H1 (cell line): ENCODE measurements at regions not wholly inside any gene's neighbourhood (a gene's known extent, or its start where the extent isn't known, plus 50 kb on each side); places are given as distances from the start of the nearest gene placed in this dataset.

Experiments used
- ATF3 ChIP-seq: IDR thresholded peaks from 2 replicates; pipeline ENCODE4 v1.6.1; 2011; ENCODE audit warnings: low read depth, mild to moderate bottlenecking, low read length; ENCODE audit not compliant: insufficient read depth
- BRCA1 ChIP-seq: IDR thresholded peaks from 2 replicates; pipeline ENCODE4 v1.6.1; 2012; ENCODE audit warnings: low read depth, low read length, improper control_type of control experiment
- CBX8 ChIP-seq: fragments of 300-800, 300-1000 bp; sonication (generic); IDR thresholded peaks from 2 replicates; pipeline ENCODE4 v1.7.1; 2016; ENCODE audit warnings: low read depth, low read length, borderline replicate concordance
- CEBPB ChIP-seq: IDR thresholded peaks from 2 replicates; pipeline ENCODE4 v1.6.1; 2012; ENCODE audit warnings: low read depth, low read length
- EZH2 ChIP-seq: fragments of 200-600 bp; sonication (generic); IDR thresholded peaks from 2 replicates; pipeline ENCODE4 v1.7.1; 2012; ENCODE audit warnings: low read depth, mild to moderate bottlenecking, moderate library complexity, low read length, inconsistent platforms; ENCODE audit not compliant: severe bottlenecking
- GABPA ChIP-seq: IDR thresholded peaks from 2 replicates; pipeline ENCODE4 v1.6.1; 2011; ENCODE audit warnings: mild to moderate bottlenecking, low read length, moderate library complexity, borderline replicate concordance; ENCODE audit not compliant: insufficient read depth
- HDAC2 ChIP-seq, 2 experiments: fragments of 300-600 bp in 1 of 2; sonication (generic) in 1 of 2; IDR thresholded peaks; 2 replicates each; pipeline ENCODE4 v1.6.1; 2011 to 2012; ENCODE audit warnings: low read depth in 2 of 2, low read length in 2 of 2, mild to moderate bottlenecking in 2 of 2, moderate library complexity in 2 of 2, borderline replicate concordance in 1 of 2, inconsistent platforms in 1 of 2
- HDAC6 ChIP-seq: IDR thresholded peaks from one replicate; pipeline ENCODE4 v1.7.1; 2012; ENCODE audit warnings: low read depth, mild to moderate bottlenecking, inconsistent platforms, low read length, moderate library complexity
- NANOG ChIP-seq: IDR thresholded peaks from 2 replicates; pipeline ENCODE4 v1.6.1; 2011; ENCODE audit warnings: low read length, low read depth, mild to moderate bottlenecking, inconsistent platforms; ENCODE audit not compliant: insufficient read depth, poor library complexity, severe bottlenecking
- NRF1 ChIP-seq: IDR thresholded peaks from 2 replicates; pipeline ENCODE4 v1.6.1; 2011; ENCODE audit warnings: mild to moderate bottlenecking, low read depth, low read length, improper control_type of control experiment
- POLR2AphosphoS5 ChIP-seq: IDR thresholded peaks from 2 replicates; pipeline ENCODE4 v1.6.1; 2011; ENCODE audit warnings: low read depth, low read length
- RAD21 ChIP-seq, 2 experiments: IDR thresholded peaks in 1 of 2; conservative IDR thresholded peaks in 1 of 2; 2 replicates each; pipeline ENCODE4 v1.6.1; 2011; ENCODE audit warnings: low read depth in 2 of 2, low read length in 2 of 2, improper control_type of control experiment in 1 of 2, inconsistent platforms in 1 of 2, mild to moderate bottlenecking in 1 of 2, moderate library complexity in 1 of 2
- RBBP5 ChIP-seq: IDR thresholded peaks from 2 replicates; pipeline ENCODE4 v1.7.1; 2012; ENCODE audit warnings: low read depth, mild to moderate bottlenecking, inconsistent platforms, low read length, moderate library complexity, borderline replicate concordance
- SIRT6 ChIP-seq: IDR thresholded peaks from one replicate; pipeline ENCODE4 v1.7.1; 2012; ENCODE audit warnings: low read length, inconsistent platforms
- SP1 ChIP-seq: IDR thresholded peaks from 2 replicates; pipeline ENCODE4 v1.6.1; 2011; ENCODE audit warnings: low read depth, low read length
- SP4 ChIP-seq: IDR thresholded peaks from 2 replicates; pipeline ENCODE4 v1.6.1; 2012; ENCODE audit warnings: low read length, inconsistent platforms
- SRF ChIP-seq: IDR thresholded peaks from 2 replicates; pipeline ENCODE4 v1.6.1; 2011; ENCODE audit warnings: mild to moderate bottlenecking, low read depth, low read length, moderate library complexity
- SUZ12 ChIP-seq: fragments of 200-600 bp; sonication (generic); IDR thresholded peaks from 2 replicates; pipeline ENCODE4 v1.6.1; 2012; ENCODE audit warnings: mild to moderate bottlenecking, inconsistent platforms, low read length, moderate library complexity, mixed read lengths
- TAF1 ChIP-seq: IDR thresholded peaks from 2 replicates; pipeline ENCODE4 v1.6.1; 2011; ENCODE audit warnings: mild to moderate bottlenecking, low read depth, low read length
- TCF12 ChIP-seq: IDR thresholded peaks from 2 replicates; pipeline ENCODE4 v1.6.1; 2011; ENCODE audit warnings: low read depth, mild to moderate bottlenecking, low read length
- TEAD4 ChIP-seq: IDR thresholded peaks from 2 replicates; pipeline ENCODE4 v1.6.1; 2012; ENCODE audit warnings: low read depth, low read length, inconsistent platforms, mixed read lengths
- TF ChIP-seq, protein P1 (sequence below): IDR thresholded peaks from 2 replicates; pipeline ENCODE4 v1.6.1; 2012; ENCODE audit warnings: inconsistent platforms
- TF ChIP-seq, protein P2 (sequence below), 3 experiments: IDR thresholded peaks; 1 replicate in 2 of 3; 2 replicates in 1 of 3; pipeline versions ENCODE4 v1.5.1 to v1.6.1; 2011; ENCODE audit warnings: low read length in 3 of 3, mild to moderate bottlenecking in 3 of 3, inconsistent platforms in 2 of 3, low read depth in 1 of 3, moderate library complexity in 1 of 3; ENCODE audit not compliant: insufficient read depth in 1 of 3; ENCODE audit errors: control extremely low read depth in 1 of 3

DNA sequence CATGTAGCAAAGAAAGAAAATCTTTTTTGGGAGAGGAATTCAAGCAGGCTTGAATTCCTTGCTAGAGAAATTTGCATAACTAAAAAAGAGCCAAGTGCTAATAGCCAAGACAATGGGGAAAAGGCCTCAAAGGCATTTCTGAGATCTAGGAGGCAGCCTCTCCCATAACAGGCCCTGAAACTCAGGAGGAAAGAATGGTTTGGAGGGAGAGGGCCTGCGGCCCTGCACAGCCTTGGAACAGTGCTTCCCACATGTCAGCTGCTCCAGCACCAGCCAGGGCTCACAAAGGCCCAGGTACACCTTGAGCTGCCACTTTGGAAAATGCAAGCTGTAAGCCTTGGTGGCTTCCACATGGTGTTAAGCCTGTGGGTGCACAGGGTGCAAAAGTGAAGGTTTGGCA is 55.5 kb upstream of the TSPAN18 start (continued):
- TF ChIP-seq HDAC2 (IDR thresholded peaks at IDR 0.05; ENCODE audit: borderline replicate concordance in 1 of 2, low read depth in 2 of 2, low read length in 2 of 2): no peak
- TF ChIP-seq POLR2AphosphoS5: no peak
- no peak for TF ChIP-seq CEBPB
- TF ChIP-seq SP4: no peak
- no peak for TF ChIP-seq BRCA1
- TF ChIP-seq TEAD4: peak; percentile 78
- TF ChIP-seq, protein P1, sequence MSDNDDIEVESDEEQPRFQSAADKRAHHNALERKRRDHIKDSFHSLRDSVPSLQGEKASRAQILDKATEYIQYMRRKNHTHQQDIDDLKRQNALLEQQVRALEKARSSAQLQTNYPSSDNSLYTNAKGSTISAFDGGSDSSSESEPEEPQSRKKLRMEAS: peak; percentile 72
- no peak for TF ChIP-seq ATF3
- TF ChIP-seq NRF1: no peak
- 0 out of 2 replicates have a peak, but pooled peaks have one; percentile 8 for TF ChIP-seq TCF12
- TF ChIP-seq RBBP5: no peak
- no peak for TF ChIP-seq EZH2
- TF ChIP-seq TAF1: peak; percentile 49
- TF ChIP-seq NANOG: peak; percentile 62
- TF ChIP-seq HDAC6: no peak
- no peak for TF ChIP-seq CBX8
- TF ChIP-seq SIRT6: no peak
- TF ChIP-seq SP1: peak; percentile 83
- TF ChIP-seq SRF: no peak
- TF ChIP-seq, protein P2, sequence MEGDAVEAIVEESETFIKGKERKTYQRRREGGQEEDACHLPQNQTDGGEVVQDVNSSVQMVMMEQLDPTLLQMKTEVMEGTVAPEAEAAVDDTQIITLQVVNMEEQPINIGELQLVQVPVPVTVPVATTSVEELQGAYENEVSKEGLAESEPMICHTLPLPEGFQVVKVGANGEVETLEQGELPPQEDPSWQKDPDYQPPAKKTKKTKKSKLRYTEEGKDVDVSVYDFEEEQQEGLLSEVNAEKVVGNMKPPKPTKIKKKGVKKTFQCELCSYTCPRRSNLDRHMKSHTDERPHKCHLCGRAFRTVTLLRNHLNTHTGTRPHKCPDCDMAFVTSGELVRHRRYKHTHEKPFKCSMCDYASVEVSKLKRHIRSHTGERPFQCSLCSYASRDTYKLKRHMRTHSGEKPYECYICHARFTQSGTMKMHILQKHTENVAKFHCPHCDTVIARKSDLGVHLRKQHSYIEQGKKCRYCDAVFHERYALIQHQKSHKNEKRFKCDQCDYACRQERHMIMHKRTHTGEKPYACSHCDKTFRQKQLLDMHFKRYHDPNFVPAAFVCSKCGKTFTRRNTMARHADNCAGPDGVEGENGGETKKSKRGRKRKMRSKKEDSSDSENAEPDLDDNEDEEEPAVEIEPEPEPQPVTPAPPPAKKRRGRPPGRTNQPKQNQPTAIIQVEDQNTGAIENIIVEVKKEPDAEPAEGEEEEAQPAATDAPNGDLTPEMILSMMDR (IDR thresholded peaks at IDR 0.05; ENCODE audit: control extremely low read depth in 1 of 3, insufficient read depth in 1 of 3, low read depth in 1 of 3, low read length in 3 of 3): no peak
- TF ChIP-seq RAD21 (IDR thresholded peaks at IDR 0.05 in 1 of 2, conservative IDR thresholded peaks at IDR 0.05 in 1 of 2; ENCODE audit: low read depth in 2 of 2, low read length in 2 of 2): no peak; a peak in 2 of 4 replicates
- no peak for TF ChIP-seq GABPA
- no peak for TF ChIP-seq SUZ12
